Smooth muscle cell of the brain vasculature (primary cell): ENCODE measurements at regions not wholly inside any gene's neighbourhood (a gene's known extent, or its start where the extent isn't known, plus 50 kb on each side); places are given as distances from the start of the nearest gene placed in this dataset.
"Not testable (repeated sequence)": the region's sequence is repeated elsewhere in the genome, so short reads cannot be mapped to it uniquely, and the experiment has no call there.

Experiments used
- DNase-seq: peaks from one replicate; pipeline ENCODE4 v3.0.0-alpha.2; 2012; ENCODE audit warnings: low read depth, low spot score

- no peak for DNase-seq
Observed at GRCh38 chr6:23712756-23713155, 413.3 kb upstream of the NRSN1 start.

- DNase-seq: no peak
Observed at GRCh38 chr6:23713211-23713610, 412.8 kb upstream of the NRSN1 start.

GRCh38 chr6:23728707-23729106, 397.3 kb upstream of the NRSN1 start:
- DNase-seq: no peak

DNA sequence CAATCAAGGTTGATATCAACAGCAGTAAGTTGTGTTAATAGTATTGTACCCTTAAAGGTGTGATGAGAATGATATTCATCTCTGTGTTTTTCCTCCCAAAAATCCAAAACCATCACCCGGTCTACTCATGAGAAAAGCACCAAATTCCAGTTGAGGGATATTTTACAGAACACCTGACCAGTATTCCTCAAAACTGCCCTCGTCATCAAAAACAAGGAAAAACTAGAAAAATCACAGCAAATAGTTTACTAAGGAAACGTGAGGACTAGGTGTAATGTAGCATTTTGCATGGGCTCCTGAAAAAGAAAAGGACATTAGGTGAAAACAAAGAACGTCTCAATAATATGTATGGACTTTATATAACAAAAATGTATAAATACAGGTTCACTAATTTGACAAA, 394.4 kb upstream of the NRSN1 start:
- no peak for DNase-seq

DNA sequence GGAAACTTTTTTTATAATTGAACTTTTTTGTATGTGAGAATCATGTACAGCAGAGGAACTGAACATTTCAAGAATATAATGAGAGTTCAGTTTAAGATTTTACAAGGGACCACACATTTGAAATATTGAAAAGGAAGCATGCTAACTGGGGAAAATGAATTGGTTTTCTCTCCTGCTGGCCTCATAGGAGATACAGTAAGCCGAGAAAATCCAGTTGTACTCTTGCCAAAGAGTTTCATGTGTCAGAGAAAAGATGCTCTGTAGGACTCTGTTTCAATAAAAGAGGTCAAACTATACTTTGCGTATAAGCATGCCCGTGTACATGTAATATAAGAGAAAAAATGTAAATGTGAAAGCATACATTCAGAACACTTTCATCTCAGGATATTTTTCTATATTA, 393.5 kb upstream of the NRSN1 start:
- DNase-seq: no peak

DNA sequence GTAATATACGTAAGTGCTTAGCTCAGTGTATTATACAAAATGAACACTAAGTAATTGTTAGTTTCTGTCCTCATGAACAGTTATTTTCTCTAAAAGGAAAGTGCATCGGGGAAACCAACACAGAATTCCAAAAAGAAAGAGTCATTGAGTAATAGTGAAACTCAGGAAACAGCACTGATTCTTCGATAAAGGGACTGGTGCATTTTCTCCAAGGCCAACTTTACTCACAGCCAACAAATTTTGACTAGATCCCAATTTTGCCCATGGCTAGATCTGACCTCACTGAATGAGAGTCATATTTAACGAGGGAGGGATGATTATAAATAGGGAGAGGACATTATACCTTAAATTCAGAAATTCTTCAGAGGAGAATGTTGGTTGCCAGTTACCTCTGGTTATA, 390.9 kb upstream of the NRSN1 start:
- no peak for DNase-seq

DNA sequence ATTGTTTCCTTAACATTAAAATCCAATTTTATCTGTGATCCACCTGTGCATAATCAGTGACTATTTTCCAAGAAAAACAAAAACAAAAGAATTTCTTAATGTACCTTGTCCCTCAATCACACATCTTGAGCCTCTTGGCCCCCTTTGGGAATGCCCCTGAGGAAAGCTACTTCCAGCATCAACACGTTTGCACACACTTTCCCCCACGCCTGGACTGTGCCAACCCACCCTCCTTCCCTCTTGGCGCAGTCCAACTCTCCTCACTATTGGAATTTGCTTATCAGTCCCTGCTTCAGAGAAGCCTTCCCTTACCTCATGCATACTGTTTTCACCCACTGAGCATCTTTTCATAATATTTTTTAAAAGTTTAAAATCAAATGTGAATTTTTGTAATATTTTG, 389.4 kb upstream of the NRSN1 start:
- no peak for DNase-seq

DNA sequence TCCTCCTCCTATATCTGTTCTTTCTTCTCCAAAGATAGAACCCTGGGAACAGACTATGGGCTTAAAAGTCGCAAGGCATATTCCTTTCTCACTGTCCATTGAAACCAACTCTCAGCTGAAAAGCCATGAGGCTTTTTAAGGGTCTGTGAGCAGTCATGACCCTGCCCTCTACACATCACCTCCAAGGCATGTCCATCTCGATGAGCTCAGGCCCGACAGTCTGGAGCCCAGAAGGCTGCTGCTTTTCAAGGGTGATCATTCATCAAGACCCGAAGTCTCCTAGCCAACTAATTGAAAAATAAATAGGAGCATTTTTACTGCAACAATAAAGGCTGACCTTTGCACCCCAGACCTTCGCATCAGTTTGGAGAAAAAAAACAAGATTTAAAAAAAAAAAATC, 378.8 kb upstream of the NRSN1 start:
- no peak for DNase-seq

DNA sequence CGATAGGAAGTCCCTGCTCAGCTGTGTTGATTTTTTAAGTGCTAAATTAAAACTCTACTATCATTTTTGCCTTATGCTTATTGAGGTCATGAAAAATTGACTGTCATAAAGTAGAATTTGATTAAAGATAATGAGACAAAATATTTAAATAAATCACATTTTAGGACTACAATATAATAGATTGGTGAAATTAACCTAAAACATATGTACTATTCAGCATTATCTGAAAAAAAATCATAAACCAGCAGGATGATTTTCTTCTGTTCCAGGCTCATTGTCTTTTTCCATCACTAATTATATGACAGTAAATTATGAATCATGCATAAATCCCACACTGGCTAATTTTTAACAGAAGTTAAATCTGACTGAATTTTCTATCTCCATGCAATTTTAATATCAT, 373.6 kb upstream of the NRSN1 start:
- DNase-seq: no peak

- no peak for DNase-seq
Observed at GRCh38 chr6:23754197-23754596, 371.8 kb upstream of the NRSN1 start.

GRCh38 chr6:23775127-23775526, 350.9 kb upstream of the NRSN1 start:
- peak; percentile 47 for DNase-seq

GRCh38 chr6:23783901-23784300, 342.1 kb upstream of the NRSN1 start:
- no peak for DNase-seq

DNA sequence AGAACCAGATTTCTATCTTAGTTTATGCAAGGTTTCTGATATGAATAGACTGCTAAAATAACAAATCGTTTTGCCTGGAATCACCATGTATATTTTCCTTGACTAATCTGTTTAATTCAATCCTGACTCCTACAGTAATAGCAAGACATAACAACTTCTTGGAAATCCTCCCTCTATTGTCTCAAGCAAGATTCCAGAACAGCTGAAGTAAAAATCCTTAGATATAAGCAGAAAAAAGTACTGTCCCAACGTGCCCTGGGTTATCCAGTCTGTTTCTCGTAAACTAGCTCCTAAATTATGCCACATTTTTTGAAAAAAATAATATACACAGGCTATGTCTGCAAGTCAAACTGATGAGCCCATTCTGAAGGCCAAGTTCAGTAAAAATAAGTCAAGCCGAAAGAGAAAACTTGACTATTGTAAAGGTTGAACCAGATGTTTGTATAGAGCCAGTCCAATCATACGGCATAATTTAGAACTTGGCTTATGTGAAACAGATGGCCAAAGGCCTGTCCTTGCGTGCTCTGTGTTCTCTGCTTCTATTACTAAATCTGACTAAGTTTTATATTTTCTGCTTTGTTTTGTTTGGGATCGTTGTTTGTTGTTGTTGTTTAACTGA, 341.6 kb upstream of the NRSN1 start:
- no peak for DNase-seq

- DNase-seq: no peak
Observed at GRCh38 chr6:23790756-23791155, 335.3 kb upstream of the NRSN1 start.

- no peak for DNase-seq
Observed at GRCh38 chr6:23797041-23797440, 329.0 kb upstream of the NRSN1 start.

DNA sequence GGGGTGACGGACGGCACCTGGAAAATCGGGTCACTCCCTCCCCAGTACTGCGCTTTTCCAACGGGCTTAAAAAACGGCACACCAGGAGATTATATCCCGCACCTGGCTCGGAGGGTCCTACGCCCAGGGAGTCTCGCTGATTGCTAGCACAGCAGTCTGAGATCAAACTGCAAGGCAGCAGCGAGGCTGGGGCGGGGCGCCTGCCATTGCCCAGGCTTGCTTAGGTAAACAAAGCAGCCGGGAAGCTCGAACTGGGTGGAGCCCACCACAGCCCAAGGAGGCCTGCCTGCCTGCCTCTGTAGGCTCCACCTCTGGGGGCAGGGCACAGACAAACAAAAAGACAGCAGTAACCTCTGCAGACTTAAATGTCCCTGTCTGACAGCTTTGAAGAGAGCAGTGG, 321.7 kb upstream of the NRSN1 start:
- not testable (repeated sequence) for DNase-seq

GRCh38 chr6:23821141-23821540, 304.9 kb upstream of the NRSN1 start:
- not testable (repeated sequence) for DNase-seq

GRCh38 chr6:23823421-23823820, 302.6 kb upstream of the NRSN1 start:
- DNase-seq: no peak

- no peak for DNase-seq
Observed at GRCh38 chr6:23826572-23826971, 299.4 kb upstream of the NRSN1 start.

DNA sequence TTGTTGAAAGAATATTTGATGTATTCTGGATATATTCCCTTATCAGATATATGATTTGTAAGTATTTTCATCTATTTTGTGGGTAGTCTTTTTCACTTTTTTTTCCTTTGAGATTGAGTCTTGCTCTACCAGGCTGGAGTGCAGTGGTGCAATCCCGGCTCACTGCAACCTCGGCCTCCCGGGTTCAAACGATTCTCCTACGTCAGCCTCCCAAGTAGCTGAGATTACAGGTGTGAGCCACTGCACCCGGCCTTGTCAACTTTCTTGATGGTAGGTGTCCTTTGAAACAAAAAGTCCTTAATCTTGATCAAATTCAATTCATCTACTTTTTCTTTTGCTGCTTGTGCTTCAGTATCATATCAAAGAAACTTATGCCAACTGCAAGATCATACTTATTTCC, 297.2 kb upstream of the NRSN1 start:
- no peak for DNase-seq

DNA sequence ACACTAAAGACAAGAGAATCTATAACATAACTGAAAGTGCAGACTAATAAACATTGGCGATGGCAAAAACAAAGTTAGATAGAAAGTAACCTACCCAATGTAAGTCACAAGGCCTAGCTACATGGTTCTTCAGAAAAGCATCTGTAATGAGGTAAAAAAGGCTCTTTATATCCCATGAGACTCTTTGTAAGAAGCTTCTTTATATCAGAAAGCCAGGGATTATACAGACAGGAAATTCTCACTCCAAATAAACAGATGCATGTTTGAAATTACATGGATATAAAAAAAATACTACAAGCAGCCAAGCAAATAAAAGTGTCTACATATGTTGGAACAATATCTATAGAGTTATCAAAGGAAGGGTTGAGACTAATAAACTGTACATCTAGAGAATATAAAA, 284.9 kb upstream of the NRSN1 start:
- DNase-seq: no peak

- DNase-seq: no peak
Observed at GRCh38 chr6:23842760-23843159, 283.3 kb upstream of the NRSN1 start.

DNA sequence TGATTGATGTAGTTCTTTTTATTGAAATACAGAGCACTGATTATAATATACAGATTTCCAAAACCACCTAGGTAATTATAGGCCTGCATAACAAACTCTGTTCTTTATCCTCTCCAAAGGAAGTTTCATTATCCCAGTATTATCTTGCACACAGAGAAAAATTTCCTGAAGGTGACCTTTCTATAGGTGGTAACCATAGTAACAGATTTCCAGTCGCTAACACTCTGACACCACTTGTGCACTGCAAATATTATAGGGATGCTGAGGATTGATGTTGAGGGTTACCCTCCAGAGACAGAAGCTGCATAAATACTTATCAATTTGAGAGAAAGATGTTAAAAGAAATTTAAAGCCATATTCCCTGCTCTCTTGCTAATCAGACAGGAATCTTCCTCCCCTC, 274.5 kb upstream of the NRSN1 start:
- DNase-seq: no peak

DNA sequence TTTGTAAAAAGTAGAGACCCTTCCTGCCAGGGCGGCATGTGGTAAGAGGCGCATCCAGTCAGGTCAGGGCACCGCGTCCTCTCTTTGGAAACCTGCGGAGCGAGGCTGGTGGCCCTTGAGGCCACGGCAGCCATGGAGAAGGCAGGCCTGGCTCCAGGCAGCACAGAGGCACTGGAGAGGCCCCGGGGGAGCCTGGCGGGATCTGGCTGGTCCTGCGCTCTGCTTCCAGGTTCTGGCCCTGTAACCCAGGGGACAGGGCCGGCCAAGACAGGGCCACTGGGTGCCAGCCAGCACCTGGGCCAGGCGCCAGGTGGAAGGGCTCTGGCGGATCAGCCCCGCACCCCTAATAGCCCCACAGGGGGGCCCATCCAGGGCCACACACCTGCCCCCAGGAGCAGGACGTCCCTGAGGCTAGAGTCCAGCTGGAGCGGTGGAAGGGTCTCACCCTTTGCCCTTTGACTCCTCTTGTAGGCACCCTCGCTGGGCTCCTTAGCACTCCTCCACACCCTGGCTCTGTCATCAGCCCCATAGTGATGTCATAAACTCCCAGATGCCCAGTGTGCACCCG, 272.4 kb upstream of the NRSN1 start:
- DNase-seq: not testable (repeated sequence)
